RCC 7860 (cell line): ENCODE measurements at regions not wholly inside any gene's neighbourhood (a gene's known extent, or its start where the extent isn't known, plus 50 kb on each side); places are given as distances from the start of the nearest gene placed in this dataset.

ENCODE experiments used
- DNase-seq: peaks from one replicate; pipeline ENCODE4 v3.0.0-alpha.2; 2015; ENCODE audit warnings: low spot score
- FAIRE-seq: peaks from 2 replicates; lab custom pipeline; 2012; peaks lifted over from hg19 to GRCh38; lab: Jason Lieb, UNC

GRCh38 chr9:16128003-16128402 is 575.2 kb downstream of the CCDC171 start:
- no peak for FAIRE-seq
- DNase-seq: no peak

DNA sequence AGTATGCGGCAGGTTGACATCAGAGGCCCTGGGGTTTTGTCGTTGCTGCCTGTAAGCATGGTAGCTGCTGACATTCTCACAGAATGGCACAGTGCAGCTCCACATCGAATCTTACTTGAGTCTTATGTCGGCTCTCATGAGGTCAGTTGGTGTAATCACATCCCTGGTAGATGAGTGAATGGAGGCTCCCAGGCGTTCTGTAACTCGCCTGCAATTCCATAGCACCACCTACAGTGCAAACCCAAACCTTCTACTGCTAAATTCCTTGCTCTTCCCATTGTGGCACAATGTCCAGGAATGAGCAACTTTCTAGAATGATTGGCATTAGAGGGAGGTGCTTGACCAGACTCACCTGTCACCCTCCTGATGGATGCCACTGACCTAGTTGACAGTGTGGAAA is 578.4 kb downstream of the CCDC171 start:
- FAIRE-seq: no peak

DNA sequence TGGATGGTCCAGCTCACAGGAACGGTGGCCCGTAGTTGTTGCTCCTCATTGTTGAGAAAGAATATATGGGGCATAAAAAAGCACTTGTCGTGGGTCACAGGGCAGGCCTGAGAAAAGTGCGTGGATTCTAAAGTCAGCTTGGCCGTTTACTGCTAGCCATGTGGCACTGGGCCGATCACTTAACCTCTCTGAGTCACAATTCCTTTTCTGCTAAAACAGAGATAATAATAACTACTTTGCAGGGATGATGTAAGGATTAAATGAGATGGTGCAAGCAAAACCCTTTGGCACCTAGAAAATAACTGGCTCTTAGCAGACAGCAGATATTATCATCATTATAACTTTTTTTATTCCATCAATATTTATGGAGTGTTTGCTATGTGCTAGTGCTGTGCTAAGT is 579.7 kb downstream of the CCDC171 start:
- FAIRE-seq (no peak), DNase-seq (no peak)

More for the DNA sequence above, 578.4 kb downstream of the CCDC171 start:
- peak; percentile 22 for DNase-seq

GRCh38 chr9:16133032-16133431 is 580.2 kb downstream of the CCDC171 start:
- FAIRE-seq: no peak

DNA sequence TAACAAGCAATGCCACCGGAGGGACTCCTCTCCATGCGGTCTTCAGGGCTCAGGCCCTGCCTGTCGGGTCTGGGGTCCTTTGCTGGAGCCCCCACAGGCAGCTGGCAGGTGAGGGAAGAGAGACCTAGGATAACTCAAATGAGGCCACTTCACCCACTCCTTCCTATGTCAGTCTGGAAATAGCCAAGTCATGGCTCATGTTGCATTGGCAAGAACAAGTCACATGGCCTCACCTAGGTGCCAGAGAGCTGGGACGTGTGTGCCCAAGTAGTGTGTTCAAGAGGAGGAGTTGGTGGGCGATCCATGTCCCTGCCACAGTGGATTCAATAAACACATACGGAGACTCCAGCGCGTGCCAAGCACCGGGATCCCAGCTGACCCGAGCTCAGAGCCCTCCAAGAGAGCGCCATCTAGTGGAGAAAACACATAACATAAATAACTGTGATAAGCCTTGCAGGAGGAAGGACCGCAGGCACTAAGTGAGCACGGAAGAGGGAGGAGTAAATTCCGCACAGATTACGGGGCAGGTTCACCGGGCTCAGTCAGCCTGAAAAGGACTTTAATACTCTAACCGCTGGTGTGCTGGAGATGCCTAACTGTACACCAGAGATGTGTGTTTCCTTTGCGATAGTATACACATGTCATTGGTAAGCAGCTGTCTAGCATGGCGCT is 580.8 kb downstream of the CCDC171 start:
- peak; percentile 87 for FAIRE-seq
- DNase-seq: peak; percentile 86

More at GRCh38 chr9:16133032-16133431, 580.2 kb downstream of the CCDC171 start:
- no peak for DNase-seq

- peak; percentile 12 for DNase-seq
- FAIRE-seq: no peak
Observed at GRCh38 chr9:16134351-16134750, 581.5 kb downstream of the CCDC171 start.

DNA sequence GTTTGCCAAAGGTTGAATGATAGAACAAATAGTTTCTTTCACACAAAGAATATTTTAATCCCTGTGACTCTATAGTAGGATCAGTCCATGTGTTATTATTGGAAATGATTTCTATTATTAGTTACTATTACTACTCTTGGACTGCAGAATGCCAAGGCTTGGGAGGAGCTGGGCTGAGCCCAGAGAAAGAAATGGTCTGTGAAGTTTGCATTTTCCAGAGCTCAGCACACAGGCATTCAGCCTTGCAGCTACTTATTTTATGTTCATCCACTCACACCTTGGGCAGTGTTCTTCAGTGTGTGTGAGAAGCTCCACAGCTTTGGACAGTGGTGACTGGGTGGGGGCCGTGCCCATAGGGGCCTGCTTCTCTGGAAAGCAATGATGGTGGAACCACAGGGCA is 583.1 kb downstream of the CCDC171 start:
- DNase-seq (no peak), FAIRE-seq (no peak)

DNA sequence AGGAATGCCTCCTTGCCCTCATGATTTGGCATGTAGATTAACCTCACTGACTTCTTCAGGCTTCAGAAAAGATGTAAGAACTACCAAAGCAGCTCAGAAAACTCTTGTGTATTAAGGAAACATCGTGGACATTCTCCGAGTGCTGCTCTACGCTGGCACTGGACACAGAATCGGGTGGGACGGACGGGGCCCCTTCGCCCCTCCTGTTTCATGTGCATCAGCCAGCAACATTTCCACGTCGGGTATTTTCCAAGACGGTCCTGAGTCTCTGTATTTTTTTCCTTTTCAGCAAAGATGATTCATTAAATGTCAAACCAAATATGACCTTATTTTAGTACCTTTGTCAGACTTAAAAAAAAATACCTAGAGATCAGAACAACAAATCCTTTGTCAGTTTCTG is 583.6 kb downstream of the CCDC171 start:
- DNase-seq: no peak
- FAIRE-seq: no peak

DNA sequence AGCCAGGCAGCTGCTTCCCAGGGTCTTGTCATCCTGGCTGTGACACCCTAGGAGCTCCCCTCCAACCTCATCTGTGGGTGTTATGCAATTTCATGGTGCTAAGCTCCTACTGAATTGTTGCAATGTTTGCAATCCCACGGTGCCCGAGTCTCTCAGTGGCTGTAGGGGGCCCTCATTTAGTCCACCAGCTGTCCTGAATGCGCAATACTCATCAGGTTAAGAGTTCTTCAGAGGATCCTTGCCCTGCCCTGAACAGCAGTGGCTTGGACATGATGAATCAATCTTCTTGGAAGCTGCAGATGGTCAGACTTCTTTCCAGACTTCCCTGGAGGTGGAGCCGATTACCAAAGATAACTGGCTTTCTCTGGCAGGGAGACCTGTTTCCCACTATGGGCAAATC is 584.1 kb downstream of the CCDC171 start:
- FAIRE-seq: no peak
- DNase-seq: no peak

- DNase-seq (peak; percentile 35), FAIRE-seq (no peak)
Observed at GRCh38 chr9:16138561-16139491, 586.0 kb downstream of the CCDC171 start.

DNA sequence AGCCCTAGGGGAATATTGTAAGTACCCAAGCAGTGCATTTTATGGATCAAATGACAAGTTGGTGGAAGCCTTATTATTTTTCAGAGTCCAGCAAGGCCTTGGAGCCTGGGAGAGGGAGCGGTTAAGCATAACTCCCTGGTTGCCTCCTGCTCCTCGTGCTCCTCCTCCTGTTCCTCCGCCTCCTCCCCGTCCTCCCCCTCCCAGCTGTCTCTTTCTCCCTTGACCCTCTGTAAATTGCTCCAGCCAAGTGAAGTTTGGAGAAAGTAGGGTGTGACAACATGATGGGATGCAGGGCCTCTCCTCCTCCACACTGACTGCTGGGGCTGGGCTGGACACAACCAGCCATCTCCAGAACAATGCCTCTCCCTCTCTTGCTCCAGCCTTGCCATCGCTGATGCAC is 586.9 kb downstream of the CCDC171 start:
- FAIRE-seq: no peak
- no peak for DNase-seq

- DNase-seq: no peak
- no peak for FAIRE-seq
Observed at GRCh38 chr9:16143310-16143709, 590.5 kb downstream of the CCDC171 start.

GRCh38 chr9:16143947-16144890 is 591.4 kb downstream of the CCDC171 start:
- no peak for DNase-seq

DNA sequence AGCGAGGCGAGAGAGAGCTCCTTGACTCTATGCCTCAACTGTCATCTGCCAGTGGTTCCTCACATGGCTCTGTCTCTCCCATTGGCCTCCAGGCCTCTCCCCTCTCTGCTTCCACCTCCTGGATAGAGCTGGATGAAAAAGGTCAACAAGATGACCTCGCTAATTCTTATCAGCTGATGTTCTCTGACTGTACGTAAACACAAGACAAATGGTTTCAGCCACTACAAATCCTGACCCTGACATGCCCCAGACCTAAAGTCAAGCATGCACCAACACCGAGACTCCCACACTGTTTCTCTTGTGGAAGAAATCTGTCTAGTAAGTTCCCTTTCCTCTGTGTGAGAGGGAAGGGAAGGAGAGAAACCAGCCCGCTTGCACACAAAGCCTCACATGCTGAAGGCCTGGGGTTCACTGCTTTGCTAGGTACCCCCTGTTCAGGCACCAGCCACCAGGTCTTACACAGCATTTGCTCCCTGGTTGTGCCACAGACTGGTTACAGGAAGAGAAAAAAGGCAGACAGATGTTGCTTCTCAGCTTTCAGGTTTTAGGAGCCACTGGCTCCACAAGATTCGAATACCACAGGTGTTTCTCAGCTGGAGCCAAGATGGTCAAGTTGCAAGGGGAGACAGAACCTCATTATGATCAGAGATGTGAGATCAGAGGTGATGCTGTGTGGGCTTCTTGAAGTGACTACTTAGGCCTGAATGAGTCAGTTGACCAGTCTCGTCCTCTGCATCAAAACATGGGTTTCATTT is 592.5 kb downstream of the CCDC171 start:
- FAIRE-seq: no peak

More at GRCh38 chr9:16143947-16144890, 591.4 kb downstream of the CCDC171 start:
- no peak for FAIRE-seq

GRCh38 chr9:16147726-16148125 is 594.9 kb downstream of the CCDC171 start:
- DNase-seq: no peak
- FAIRE-seq: no peak

More for the DNA sequence above, 592.5 kb downstream of the CCDC171 start:
- no peak for DNase-seq

DNA sequence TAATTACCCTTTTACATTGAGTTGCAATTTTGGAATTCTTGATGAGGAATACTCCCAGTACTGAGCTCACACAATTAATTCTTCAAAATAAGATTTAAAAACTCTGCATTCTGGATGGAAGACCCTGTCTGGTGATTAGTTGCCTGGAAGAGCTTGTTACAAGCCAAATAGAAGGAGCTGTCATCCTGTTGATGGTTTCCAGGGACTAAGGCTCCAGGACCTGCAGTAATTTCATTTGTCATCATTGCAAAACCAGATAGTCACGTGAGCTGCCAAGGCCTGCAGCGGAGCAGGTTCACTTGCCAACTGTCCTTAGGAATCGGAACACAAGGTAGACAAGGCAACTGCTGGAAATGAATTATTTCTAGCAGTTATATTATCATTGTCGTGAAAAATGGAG is 597.7 kb downstream of the CCDC171 start:
- DNase-seq (no peak), FAIRE-seq (no peak)

DNA sequence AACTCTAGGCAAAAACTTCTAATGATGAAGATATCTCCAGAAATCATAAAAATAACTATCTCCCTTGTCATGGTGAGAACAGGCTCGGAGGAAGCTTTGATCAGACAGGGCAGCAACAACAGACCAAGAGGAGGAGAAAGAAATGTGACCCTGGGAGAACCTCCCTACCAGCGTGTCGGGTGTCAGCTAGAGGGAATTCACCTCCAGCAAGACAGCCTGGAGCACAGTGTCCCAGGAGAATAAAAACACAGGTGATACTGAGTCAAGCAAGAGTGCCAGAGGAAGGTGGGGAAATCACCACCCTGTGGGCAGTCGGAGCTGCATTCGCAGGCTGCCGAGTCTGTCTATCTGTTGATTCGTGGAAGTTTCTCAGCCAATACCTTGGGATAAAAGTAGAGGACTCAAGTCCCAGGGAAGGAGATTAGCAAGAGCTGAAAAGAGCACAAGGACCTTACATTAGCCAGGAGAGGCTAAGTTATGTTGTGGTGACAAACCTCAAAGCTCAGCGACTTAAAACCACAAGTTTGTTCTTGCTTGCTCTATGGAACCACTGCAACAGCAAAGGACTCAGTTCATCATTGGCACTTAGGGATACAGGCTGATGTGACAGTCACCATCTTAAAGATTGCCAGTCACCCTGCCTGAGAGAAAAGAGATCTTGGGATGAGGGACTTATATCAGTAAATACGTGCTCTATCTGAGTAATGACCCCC is 598.3 kb downstream of the CCDC171 start:
- DNase-seq (no peak), FAIRE-seq (no peak)

DNA sequence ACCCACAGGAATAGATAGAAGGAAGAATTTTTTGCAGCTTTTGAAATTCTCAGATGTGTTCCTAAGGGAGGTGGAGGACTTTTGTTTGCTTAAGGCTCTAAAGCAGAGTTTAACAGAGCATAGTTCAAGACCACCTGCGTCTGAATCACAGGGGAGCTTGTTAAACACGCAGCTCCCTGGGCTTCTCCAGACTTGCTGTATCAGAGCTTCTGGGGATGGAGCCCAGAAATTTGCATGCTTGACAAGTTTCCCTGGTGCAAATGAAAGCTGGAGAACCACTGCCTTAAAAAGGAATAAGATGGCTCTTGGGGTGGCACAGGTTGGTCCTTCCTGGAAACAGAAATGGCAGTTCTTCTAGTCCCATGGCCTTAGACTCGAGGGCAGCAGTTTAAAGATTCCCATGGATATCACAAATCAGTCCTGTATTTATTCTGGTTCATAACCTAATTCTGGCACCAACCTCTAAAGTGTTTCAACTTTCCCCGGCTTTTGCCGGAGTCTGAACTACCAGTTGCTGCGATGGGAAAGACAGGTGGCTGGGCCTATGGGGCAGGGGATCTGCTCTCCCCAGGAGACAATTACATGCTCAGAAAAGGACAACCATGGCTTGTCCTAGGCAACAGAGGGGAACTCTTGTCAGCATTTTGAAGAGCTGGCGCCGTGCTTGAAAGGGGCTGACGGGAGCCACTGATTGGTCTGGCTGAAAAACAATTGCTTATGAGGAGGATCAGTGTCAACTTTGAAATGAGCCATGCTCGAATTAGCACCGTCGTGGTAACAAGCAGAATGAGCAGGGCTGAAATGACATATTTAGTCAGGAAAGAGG is 599.6 kb downstream of the CCDC171 start:
- no peak for DNase-seq

GRCh38 chr9:16153221-16153620 is 600.4 kb downstream of the CCDC171 start:
- no peak for FAIRE-seq

More for the DNA sequence above, 599.6 kb downstream of the CCDC171 start:
- FAIRE-seq: no peak

More at GRCh38 chr9:16153221-16153620, 600.4 kb downstream of the CCDC171 start:
- no peak for DNase-seq
